GM19463 (cell line): ENCODE measurements at regions not wholly inside any gene's neighbourhood (a gene's known extent, or its start where the extent isn't known, plus 50 kb on each side); places are given as distances from the start of the nearest gene placed in this dataset.
"Not testable (repeated sequence)": the region's sequence is repeated elsewhere in the genome, so short reads cannot be mapped to it uniquely, and the experiment has no call there.

ENCODE experiments used
- ATAC-seq: cut with Tn5 transposase; IDR thresholded peaks from one replicate; pipeline ENCODE4 v1.9.1; 2021; ENCODE audit warnings: mild to moderate bottlenecking, moderate library complexity; ENCODE audit not compliant: unreplicated experiment

DNA sequence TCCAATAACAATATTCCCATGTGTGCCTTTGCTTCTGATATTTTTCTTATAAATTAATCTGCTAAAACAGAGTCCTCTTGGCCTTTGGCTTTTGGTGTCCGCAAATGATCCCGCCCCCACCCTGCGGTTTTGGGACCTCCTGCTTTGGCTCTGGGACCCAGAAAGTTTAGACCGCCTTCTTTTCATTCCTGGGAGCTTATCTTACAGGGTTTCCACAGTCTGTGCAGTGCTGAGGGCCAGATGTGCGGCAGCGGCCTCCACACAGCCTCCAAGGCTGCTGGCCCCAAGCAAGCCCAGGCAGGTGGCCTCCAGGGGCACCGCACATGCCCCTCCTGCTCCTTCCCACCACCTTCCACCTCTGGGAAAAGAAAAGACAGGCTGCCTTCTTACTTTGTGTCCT is 191.5 kb downstream of the ERCC6L2 start:
- ATAC-seq = no peak

DNA sequence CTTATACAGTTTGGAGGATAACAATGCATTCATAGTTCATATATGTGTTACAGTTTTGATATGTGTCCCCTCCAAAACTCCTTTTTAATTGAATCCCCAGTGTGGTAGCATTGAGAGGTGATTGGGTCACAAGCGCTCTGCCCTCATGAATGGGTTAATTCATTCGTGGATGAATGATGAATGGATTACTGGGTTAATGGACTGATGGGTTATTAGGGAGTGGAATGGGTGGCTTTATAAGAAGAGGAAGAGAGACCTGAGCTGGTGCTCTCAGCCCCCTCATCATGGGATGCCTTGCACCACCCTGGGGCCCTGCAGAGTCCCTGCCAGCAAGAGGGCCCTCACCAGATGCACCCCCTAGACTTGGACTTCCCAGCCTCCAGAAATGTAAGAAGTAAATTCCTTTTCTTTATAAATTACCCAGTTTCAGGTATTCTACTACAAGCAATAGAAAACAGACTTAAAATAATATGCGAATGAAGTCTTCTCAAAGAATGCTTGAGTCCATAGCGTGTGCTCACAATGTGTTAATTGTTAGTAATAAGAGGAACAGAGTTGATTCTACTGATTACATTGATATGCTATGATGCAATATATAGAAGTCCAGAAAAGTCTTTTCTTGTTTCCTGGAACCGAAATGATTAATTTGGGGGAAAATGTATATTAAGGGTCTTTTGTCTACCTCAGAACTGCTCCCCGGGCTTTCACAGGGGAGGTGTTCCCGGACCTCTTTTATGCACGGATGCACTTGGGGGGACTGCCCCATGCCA is 190.2 kb downstream of the ERCC6L2 start:
- no peak for ATAC-seq

DNA sequence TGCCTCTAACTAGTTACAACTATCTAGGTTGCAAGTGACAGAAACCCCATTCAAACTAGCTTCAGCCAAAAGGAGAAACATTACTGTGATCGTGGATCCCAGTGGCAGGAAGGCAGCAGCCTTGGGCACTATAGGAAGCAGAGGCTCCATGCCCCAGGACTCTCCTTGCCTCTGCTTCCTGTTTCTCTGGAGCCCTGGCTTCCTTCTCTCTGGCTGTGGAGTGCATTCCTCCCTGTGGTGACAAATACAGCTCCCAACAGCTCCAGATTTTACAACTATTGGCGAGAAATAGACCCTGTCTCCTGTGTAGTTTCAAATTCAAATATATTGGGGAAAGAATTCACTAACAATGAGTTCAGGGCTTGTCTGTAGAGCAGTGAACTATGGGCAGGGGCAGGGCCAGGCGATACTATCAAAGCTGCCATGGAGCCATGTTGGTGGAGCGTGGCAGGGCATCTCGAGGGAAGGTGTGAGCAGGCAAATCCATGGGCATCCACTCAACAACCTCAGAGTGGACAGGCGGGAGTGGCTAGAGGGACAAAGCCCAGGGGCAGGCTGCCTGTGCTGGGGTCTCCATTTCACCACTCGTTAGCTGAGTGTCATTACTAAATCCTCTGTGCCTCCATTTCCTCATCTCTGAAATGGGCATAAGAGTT is 189.5 kb downstream of the ERCC6L2 start:
- ATAC-seq = no peak

GRCh38 chr9:96062854-96063253 is 187.4 kb downstream of the ERCC6L2 start:
- no peak for ATAC-seq

- no peak for ATAC-seq
These were observed 186.5 kb downstream of the ERCC6L2 start for GRCh38 chr9:96062031-96062430.

GRCh38 chr9:96061293-96061987 is 185.9 kb downstream of the ERCC6L2 start:
- ATAC-seq = no peak

DNA sequence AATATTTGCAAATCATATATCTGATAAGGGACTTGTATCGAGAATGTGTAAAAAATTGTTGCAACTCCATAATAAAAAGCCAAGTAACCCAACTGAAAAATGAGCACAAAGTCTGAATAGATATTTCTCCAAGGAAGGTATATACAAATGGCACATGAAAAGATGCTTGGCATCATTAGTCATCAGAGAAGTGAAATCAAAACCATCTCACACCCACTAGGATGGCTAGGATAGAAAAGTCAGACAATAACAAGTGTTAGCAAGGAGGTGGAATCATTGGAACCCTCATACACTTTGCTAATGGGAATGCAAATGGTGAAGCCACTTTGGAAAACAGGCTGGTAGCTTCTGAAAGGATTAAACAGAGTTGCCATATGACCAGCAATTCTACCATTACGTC is 182.7 kb downstream of the ERCC6L2 start:
- no peak for ATAC-seq

- no peak for ATAC-seq
These were observed 181.7 kb downstream of the ERCC6L2 start for GRCh38 chr9:96057155-96057554.

DNA sequence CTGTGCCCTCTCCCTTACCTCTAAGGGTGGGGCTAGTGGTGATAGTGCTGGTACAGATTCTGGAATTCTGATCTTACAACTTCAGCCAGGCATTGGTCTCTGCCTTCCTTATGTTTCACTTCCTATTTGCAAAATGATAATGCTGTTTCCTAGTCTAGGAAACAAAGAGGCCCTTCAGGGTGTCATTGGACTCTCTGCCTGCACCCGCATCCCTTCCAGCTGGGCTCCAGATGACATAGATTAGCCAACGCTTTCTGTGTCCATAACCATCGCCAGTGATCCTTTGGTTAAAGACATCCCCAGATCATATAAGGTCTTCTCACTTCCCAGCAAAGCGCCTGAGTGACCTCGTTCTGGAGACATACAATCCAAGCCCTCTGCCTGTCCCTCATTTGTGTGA is 180.7 kb downstream of the ERCC6L2 start:
- ATAC-seq = no peak

DNA sequence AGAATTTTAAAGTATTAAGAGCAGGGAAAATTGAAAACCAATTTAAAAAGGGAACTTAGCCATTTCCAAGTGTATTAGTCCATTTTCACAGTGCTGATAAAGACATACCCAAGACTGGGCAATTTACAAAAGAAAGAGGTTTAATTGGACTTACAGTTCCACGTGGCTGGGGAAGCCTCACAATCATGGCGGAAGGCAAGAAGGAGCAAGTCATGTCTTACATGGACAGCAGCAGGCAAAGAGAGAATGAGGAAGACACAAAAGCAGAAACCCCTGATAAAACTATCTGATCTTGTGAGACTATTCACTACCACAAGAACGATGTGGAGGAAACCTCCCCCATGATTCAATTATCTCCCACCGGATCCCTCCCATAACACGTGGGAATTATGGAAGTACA is 178.8 kb downstream of the ERCC6L2 start:
- ATAC-seq = not testable (repeated sequence)

GRCh38 chr9:96052686-96053085 is 177.2 kb downstream of the ERCC6L2 start:
- no peak for ATAC-seq

DNA sequence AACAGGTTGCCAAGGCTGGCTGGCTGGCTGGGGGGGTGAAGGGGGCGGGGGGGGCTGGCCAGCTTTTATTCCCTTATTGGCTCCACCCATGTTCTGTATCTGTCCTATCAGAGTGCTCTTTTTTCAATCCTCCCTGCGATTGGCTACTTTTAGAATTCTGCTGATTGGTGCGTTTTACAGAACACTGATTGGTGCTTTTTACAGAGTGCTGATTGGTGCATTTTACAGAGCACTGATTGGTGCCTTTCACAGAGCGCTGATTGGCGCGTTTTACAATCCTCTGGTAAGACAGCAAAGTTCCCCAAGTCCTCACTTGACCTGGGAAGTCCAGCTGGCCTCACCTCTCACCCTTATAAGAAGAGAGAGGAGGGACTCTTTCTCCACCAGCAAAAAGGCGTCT is 175.9 kb downstream of the ERCC6L2 start:
- ATAC-seq = no peak

DNA sequence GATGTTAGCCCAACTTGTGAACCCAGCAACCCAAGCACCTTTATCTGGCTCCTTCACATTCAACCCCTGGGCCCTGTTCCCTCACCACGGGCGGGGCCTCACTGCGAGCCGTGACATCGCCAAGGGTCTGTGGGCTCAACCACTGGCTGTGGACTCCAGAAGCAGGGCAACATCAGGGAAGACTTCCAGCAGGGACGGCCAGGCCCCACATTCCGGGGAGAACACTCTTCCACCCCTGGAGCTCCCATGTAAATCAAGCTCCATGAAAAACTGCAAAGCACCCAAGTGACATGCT is 175.3 kb downstream of the ERCC6L2 start:
- no peak for ATAC-seq

DNA sequence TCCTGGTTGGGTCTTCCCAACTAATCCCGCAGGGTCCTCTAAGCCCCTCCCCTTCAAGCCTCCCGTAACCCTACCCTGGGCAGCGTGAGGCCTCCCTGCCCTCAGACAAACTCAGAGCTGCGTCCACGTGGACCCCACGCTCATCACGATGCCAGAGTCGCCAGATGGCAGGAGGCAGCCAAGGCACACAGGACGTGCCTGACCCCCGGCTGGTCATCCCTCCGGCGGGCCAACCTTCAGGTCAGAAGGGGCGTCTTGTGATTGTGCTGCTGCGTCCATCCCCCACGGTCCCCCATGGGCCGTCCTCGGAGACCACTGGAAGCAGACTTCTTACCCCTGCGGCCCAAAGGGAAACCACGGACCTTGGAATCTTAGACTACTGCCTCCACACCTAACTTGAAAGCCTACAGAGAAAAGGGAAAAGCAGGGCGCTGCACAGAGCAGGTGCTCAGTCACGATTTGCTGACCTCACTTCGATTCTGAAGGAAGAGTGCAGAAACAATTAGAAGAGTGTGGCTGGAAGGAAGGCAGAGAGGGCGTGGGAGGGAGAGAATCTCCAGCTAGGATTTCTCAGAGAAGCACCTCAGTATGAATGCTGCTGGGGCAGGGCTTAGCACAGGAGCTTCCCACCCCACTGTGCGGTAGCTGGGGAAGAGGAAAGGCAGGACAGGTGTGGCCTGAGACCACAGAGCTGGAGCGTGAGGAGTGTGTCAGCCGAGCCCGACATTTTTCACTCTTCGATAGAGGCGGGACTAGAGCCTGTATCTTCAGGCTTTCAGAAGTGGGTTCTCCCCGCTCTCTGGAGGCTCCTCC is 174.8 kb downstream of the ERCC6L2 start:
- no peak for ATAC-seq

DNA sequence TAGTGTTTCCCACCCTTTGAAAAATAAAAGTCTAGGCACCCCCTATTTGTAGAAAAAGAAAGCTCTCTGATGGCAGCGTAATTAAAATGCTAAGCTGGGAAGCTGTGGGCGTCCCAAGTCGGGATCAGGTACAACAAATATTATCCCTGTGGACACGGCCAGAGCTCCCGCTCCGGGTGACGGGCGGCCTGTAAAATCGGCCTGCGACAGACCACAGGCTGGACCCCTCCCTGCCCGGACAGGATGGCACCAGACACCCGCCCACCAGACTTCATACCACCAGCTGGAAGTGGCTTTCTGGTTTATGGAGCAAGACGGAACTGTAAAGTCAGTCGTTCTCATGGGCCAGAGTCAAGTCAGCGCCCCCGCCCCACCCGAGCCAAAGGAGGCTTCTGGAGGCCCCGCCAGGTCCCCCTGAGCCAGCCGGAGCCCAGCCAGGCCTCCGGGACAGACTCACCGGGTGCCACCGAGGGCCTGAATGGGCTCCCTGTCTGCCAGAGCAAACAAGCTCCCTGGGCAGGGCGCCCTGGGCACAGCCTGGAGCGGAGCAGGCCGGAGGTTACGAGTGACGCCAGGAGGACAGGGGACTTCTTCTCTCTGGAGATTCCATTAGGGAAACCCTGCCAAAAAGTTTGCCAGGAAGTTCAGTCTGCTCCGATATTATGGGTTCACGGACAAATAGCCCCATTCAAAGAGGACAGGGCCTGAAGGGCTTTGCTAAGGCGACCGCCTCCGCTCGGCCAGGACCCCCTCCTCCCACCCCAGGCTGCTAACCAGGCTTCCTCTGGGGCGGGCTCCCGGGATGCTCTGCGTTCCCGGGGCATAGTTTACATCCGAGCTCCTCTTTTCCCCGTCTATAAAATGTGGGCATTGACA is 173.7 kb downstream of the ERCC6L2 start:
- ATAC-seq = no peak

GRCh38 chr9:96048104-96048955 is 172.8 kb downstream of the ERCC6L2 start:
- no peak for ATAC-seq

- ATAC-seq = no peak
These were observed 172.2 kb downstream of the ERCC6L2 start for GRCh38 chr9:96047741-96048103.

DNA sequence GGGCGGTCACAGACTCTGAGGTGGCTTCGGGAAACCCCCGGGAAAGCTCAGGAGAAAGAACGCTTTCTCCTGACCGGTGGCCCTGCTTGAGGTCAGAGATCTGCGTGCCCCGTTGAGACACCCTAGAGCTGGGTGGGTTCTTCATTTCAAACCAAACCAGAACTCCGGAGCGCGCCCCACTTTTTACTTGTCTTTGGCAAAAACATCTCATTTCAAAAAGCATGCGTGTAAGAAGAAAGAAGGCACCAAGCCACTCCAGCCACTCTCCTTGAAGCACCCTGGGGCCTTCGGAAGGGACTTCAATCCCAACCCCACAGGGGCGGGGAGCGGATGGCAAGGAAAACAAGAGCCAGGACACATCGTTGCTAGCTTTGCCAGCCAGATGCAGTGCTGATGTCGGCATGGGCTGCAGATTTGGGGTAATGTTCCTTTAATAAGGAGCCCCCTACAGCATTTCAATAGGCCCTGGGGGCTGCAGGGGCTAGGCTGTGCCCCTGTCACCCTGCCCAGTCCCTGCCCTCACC is 171.7 kb downstream of the ERCC6L2 start:
- no peak for ATAC-seq

GRCh38 chr9:96045811-96046210 is 170.3 kb downstream of the ERCC6L2 start:
- no peak for ATAC-seq
